Astrocyte of the spinal cord (primary cell): ENCODE measurements at regions not wholly inside any gene's neighbourhood (a gene's known extent, or its start where the extent isn't known, plus 50 kb on each side); places are given as distances from the start of the nearest gene placed in this dataset.
A peak's percentile ranks its signal among the peaks of the same experiment; 100 is the strongest.

Source experiments
- DNase-seq: peaks from one replicate; pipeline ENCODE4 v3.0.0; 2011; ENCODE audit warnings: low read depth, low spot score
- H3K4me3 ChIP-seq: 2 replicates; pipeline ENCODE4 v1.5.1; 2011; ENCODE audit warnings: low read depth, mild to moderate bottlenecking, low read length, moderate library complexity
- in situ Hi-C: cut with HindIII; loops from 2 replicates; pipeline ENCODE4 v1.10.0; 2017; ENCODE audit warnings: low sequenced_read_pairs
- TF ChIP-seq, protein P1 (sequence below): IDR thresholded peaks from 2 replicates; pipeline ENCODE4 v1.5.1; 2012; ENCODE audit warnings: low read depth, mild to moderate bottlenecking, low read length, inconsistent platforms

DNA sequence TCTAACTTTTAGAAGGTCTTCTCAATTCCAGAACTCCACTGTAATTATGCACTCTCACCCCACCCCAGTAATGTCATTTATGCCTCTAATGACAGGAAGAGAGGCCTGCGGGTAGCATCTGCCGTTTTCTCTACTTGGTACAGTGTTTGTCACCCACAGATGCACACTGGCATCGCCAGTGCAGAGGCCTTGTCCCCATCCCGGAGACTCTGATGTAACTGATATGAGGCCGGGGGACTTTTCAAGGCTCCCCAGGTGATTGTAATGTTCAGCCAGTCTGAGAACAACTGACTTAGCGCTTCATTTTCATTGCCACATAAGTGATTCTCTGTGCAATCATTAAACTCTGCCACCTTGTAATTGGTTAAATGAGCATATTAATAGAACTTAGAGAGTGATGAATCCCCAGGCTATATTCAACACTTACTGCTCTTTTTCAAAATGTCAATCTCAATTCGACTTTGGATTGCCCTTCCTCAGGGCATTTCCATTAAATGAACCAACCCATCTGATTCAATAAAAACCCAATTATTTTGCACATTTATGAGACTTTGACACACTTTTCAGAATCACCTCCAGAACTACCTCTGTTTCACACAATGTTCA is 113.2 kb downstream of the HERPUD2 start:
- TF ChIP-seq, protein P1, sequence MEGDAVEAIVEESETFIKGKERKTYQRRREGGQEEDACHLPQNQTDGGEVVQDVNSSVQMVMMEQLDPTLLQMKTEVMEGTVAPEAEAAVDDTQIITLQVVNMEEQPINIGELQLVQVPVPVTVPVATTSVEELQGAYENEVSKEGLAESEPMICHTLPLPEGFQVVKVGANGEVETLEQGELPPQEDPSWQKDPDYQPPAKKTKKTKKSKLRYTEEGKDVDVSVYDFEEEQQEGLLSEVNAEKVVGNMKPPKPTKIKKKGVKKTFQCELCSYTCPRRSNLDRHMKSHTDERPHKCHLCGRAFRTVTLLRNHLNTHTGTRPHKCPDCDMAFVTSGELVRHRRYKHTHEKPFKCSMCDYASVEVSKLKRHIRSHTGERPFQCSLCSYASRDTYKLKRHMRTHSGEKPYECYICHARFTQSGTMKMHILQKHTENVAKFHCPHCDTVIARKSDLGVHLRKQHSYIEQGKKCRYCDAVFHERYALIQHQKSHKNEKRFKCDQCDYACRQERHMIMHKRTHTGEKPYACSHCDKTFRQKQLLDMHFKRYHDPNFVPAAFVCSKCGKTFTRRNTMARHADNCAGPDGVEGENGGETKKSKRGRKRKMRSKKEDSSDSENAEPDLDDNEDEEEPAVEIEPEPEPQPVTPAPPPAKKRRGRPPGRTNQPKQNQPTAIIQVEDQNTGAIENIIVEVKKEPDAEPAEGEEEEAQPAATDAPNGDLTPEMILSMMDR = no peak
- H3K4me3 ChIP-seq = no peak overlapping the region
- in situ Hi-C loops = no loop called here
- DNase-seq = no peak

DNA sequence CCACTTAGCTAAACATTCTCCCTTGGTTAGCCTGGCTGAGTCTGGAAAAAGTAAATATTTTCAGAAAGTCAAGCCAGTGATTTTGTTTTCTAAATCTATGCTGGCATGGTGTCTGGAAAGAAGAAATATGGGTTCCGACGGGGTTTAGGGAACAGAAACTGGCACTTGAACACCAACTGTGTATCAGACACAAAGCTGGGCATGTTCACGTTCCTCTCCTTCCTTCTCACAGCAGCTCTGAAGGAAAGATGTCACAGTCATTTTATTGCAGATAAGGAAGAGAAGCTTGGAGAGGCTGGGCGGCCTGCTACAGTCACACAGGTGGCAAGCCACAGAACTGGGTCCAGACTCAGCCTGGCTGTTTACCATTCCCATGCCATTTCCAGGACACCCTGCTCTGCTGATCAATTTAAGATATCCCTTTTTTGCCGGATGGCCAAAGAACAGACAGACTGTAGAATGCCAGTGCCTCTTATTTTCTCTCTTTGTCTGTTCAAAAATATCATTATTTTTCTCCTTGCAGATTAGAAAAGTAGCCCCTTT is 118.8 kb downstream of the HERPUD2 start:
- in situ Hi-C loops = no loop called here
- TF ChIP-seq, protein P1 = no peak
- H3K4me3 ChIP-seq = no peak overlapping the region
- no peak for DNase-seq

DNA sequence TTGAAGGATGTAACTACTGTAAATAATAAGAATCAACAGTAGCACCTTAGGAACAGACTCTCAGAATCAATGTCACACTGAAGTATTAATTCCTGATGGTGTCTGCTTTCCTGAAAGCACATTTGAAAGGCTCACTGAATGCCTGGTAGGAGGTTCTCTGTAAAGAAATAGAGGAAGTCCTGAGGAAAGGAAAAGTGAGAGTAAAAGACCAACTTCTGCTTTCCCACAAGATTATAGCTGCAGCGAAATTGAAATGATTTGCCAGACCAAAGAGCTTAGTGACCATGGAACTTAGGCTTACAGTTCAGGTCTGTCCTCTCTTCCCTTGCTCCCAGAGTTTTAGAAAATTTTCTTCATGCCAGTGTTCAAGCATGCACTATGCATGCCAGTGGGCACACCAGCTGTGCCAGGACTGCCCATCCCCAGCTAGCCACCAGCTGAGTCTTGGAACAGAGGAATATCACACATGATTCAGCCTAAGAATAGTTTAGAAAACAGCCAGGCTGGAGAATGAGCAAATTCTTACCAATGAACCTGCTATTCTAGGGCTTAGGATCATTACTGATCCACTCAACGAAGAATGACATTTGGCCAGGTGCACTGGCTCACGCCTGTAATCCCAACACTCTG is 123.2 kb downstream of the HERPUD2 start:
- in situ Hi-C loops = no loop called here
- TF ChIP-seq, protein P1 = no peak
- DNase-seq = no peak

DNA sequence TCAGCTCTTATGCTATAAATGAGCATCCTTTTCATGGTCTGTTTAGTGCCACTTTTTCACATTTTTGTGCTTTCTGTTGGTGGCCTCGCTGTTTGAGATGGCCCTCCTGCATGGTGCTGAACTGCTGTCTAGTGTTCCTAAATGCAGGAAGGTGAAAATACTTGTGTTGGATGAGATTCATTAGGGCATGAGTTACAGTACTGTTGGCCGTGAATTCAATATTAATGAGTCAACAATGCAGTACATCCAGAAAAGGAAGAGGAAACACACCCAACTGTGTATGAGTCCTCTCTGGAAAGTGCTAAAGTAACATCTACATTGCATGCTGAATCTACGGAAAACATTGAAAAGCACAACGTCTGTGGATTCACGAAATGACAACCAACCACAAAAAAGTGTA is 124.0 kb downstream of the HERPUD2 start:
- no peak overlapping the region for H3K4me3 ChIP-seq
- DNase-seq = no peak

More for the DNA sequence above, 123.2 kb downstream of the HERPUD2 start:
- no peak overlapping the region for H3K4me3 ChIP-seq

DNA sequence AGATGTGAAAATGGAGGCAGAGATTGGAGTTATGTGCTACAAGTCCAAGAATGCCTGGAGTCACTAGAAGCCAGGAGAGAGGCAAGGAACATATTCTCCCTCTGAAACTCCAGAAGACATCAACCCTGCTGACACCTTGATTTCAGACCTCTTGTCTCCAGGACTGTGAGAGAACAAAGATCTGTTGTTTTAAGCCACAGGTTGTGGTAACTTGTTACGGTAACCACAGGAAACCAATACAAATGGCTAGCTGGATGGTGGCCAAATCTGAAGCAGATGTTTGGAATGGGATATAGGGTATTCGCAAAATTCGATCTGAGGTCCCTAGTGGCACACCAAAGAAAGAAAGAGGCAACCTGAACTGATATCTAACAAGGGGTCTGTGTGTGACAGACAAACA is 129.0 kb downstream of the HERPUD2 start:
- DNase-seq = peak; percentile 17
- H3K4me3 ChIP-seq = no peak overlapping the region
- in situ Hi-C loops = no loop called here
- TF ChIP-seq, protein P1 = no peak

More for the DNA sequence above, 124.0 kb downstream of the HERPUD2 start:
- in situ Hi-C loops = no loop called here
- TF ChIP-seq, protein P1 = no peak

DNA sequence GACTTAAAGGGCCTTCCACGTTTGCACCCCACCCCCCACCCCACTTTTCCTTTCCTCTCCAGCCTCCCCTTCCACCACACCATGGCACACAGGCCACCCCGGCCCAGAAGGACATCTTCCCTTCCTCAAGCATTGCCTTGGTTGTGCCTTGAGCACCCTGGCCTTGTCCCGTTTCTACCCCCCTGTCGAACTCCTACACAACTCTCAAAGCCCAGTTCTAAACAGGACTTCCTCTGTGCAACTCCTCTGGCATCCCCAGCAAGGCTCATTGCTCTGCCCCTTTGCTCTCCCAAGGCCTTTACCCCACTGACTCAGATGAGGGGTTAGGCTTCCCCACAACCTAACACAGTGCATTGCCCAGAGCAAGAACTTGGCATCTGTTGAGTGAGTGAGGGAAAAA is 136.1 kb downstream of the HERPUD2 start:
- in situ Hi-C loops = no loop called here
- TF ChIP-seq, protein P1 = no peak
- no peak for DNase-seq
- no peak overlapping the region for H3K4me3 ChIP-seq
